GM12873 (cell line): ENCODE measurements at regions not wholly inside any gene's neighbourhood (a gene's known extent, or its start where the extent isn't known, plus 50 kb on each side); places are given as distances from the start of the nearest gene placed in this dataset.

ENCODE experiments used
- CTCF ChIP-seq: IDR thresholded peaks from 2 replicates; pipeline ENCODE4 v1.5.1; 2012; ENCODE audit warnings: low read depth, mild to moderate bottlenecking, moderate library complexity, low read length, control low read depth; ENCODE audit not compliant: insufficient read depth; ENCODE audit errors: missing control alignments

DNA sequence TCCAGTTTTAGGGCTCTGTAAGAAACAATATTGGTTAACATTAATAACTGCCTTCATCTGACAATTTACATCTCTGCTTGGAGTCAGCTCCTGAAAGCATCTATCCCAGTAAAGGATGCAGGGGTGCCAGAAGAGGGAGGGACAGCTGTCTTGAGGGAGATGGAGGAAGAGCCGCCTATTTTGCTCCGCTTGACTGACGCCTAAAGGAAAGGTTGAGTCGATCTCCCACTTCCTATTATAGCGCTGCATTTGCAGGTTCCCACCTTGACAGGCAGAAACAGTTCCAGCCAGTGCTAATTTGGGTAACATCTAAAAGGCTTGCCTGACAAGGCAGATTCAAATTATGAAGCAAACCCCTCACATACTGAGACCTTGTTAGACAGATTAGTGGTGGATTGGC lies 374.6 kb downstream of the SPATA31D1 start:
- TF ChIP-seq CTCF: no peak

GRCh38 chr9:82363682-82364081 lies 375.1 kb downstream of the SPATA31D1 start:
- TF ChIP-seq CTCF: no peak

- TF ChIP-seq CTCF: no peak
These were observed 378.4 kb downstream of the SPATA31D1 start for GRCh38 chr9:82367016-82367415.

- TF ChIP-seq CTCF: no peak
These were observed 379.4 kb downstream of the SPATA31D1 start for GRCh38 chr9:82367929-82368328.

- TF ChIP-seq CTCF: no peak
These were observed 380.8 kb downstream of the SPATA31D1 start for GRCh38 chr9:82369251-82369945.

GRCh38 chr9:82375041-82375440 lies 386.5 kb downstream of the SPATA31D1 start:
- no peak for TF ChIP-seq CTCF

- no peak for TF ChIP-seq CTCF
These were observed 388.2 kb downstream of the SPATA31D1 start for GRCh38 chr9:82376677-82377232.
